Peyer's patch (tissue), 4 donors: ENCODE measurements at regions not wholly inside any gene's neighbourhood (a gene's known extent, or its start where the extent isn't known, plus 50 kb on each side); places are given as distances from the start of the nearest gene placed in this dataset.

Source experiments
- DNase-seq, 3 donors: peaks; one replicate each; pipeline ENCODE4 v3.0.0-alpha.2; 2017 to 2019
- H3K27ac ChIP-seq, 4 donors: fragments of 200-600 bp; sonication (generic); one replicate each; pipeline ENCODE4 v1.5.1; 2016 to 2019
- H3K27me3 ChIP-seq, 2 donors: fragments of 200-600 bp; sonication (generic); one replicate each; pipeline ENCODE4 v1.5.1; 2019
- H3K36me3 ChIP-seq, 3 donors: fragments of 200-600 bp; sonication (generic); one replicate each; pipeline ENCODE4 v1.5.1; 2016 to 2019
- H3K4me1 ChIP-seq, 4 donors: fragments of 200-600 bp; sonication (generic); one replicate each; pipeline ENCODE4 v1.5.1; 2016 to 2019
- H3K4me3 ChIP-seq, 4 donors: fragments of 200-600 bp; sonication (generic); 1 replicate in 3 of 4; 2 replicates in 1 of 4; pipeline ENCODE4 v1.5.1; 2016 to 2019; ENCODE audit warnings: mild to moderate bottlenecking in 1 of 4
- H3K9me3 ChIP-seq, 4 donors: fragments of 200-600 bp; sonication (generic); one replicate each; pipeline ENCODE4 v1.5.1; 2016 to 2019; ENCODE audit warnings: mild to moderate bottlenecking in 1 of 4
- CTCF ChIP-seq, 6 experiments: fragments of 450-650 bp in 4 of 6; fragments of 200-600 bp in 2 of 6; sonication (generic) in 1 of 6; IDR thresholded peaks; one replicate each; pipeline ENCODE4 v1.5.1; 2017 to 2019; ENCODE audit warnings: antibody characterized with exemption in 6 of 6, mild to moderate bottlenecking in 3 of 6, moderate library complexity in 1 of 6
- POLR2A ChIP-seq, 2 donors: fragments of 450-650 bp; IDR thresholded peaks; one replicate each; pipeline ENCODE4 v1.5.1; 2017; ENCODE audit warnings: antibody characterized with exemption in 2 of 2, mild to moderate bottlenecking in 2 of 2, moderate library complexity in 2 of 2

- Histone ChIP-seq H3K27ac (no peak overlapping the region), H3K4me3 (no peak overlapping the region), H3K36me3 (no peaks in the 10 kb centered on the region), H3K27me3 (no peaks in the 10 kb centered on the region), H3K9me3 (no peaks in the 10 kb centered on the region), H3K4me1 (no peaks in the 10 kb centered on the region)
- DNase-seq, result no peak
- TF ChIP-seq POLR2A (IDR thresholded peaks at IDR 0.05), result no peak
- no peak for TF ChIP-seq CTCF (IDR thresholded peaks at IDR 0.05)
These were observed 255.7 kb downstream of the BTG1 start for GRCh38 chr12:91889910-91890309.

DNA sequence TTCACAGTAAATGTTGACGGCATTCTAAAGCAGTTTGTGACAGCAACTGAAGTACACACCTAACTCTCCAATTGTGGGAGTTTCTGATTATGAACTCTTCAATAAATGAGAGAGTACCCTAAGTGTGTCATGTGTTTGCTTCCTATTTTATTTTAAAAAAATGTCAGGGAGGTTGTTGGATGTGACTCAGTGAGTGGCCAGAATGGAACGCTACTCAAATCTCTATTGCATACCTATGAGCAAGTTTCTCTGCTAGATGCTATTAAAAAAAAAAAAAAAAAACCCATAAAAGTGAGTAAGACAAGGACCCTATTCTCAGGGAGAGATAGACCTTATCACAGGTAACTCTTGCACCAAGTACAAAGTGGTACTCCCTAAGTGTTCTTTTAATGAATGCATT lies 256.6 kb downstream of the BTG1 start:
- no peak overlapping the region for H3K4me3 ChIP-seq
- TF ChIP-seq CTCF (IDR thresholded peaks at IDR 0.05) (no peak), POLR2A (IDR thresholded peaks at IDR 0.05) (no peak)
- no peak for DNase-seq
- no peaks in the 10 kb centered on the region for H3K36me3 ChIP-seq
- no peaks in the 10 kb centered on the region for H3K4me1 ChIP-seq
- no peaks in the 10 kb centered on the region for H3K9me3 ChIP-seq
- no peaks in the 10 kb centered on the region for H3K27me3 ChIP-seq
- H3K27ac ChIP-seq, result no peak overlapping the region

DNA sequence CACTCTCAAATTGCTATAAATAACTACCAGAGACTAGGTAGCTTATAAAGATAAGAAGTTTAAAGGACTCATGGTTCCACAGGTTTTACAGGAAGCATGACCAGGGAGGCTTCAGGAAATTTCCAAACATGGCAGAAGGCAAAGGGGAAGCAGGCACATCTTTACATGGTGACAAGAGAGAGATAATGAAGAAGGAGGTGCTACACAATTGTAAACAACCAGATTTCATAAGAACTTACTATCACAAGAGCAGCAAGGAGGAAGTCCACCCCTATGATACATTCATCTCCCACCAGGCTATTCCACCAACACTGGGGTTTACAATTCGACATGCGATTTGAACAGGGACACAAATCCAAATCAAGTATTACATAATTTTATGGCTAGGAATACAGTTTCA lies 257.7 kb downstream of the BTG1 start:
- Histone ChIP-seq H3K9me3 (no peaks in the 10 kb centered on the region), H3K27me3 (no peaks in the 10 kb centered on the region), H3K36me3 (no peaks in the 10 kb centered on the region), H3K4me3 (no peak overlapping the region), H3K27ac (no peak overlapping the region), H3K4me1 (no peaks in the 10 kb centered on the region)
- no peak for TF ChIP-seq POLR2A (IDR thresholded peaks at IDR 0.05)
- no peak for TF ChIP-seq CTCF (IDR thresholded peaks at IDR 0.05)
- no peak for DNase-seq

DNA sequence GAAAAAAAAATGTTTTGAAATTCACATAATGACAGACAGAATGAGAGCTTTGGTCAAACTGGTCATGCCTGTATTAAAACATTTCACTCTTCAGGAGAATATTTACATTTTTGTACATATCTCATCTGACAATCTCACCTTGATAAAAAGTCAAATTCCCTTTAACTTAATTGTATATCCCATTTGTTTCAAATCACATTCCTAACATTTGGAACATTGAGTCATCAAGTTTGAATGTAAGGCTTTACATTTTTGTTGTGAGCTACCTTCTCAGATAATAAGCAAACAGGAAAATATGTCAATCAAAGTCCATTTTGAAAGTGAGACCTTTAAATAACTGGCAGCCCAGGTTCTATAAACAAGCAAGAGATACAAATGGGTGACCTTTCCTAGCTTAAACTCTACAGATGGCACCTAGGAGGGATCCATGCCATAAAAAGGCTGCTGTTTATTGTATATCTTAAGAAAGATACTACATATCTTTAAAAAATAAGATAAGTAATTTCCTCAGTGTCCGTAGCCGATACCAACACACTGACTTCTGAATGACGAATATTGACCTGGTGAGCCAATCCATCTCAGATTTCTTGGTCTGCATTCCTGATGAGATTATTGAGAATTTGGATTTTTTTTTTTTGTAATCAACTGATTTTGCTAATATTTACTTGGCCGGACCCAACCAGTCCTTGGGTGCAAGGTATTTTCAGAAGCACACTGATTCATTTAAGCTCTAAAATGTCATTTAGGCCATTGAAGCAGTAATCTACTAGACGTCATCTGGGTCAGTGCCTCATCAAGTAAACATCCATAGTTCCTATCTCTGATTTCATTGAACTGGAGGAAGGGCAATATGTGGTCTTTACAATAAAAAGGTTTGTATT lies 259.6 kb downstream of the BTG1 start:
- H3K27me3 ChIP-seq, result no peaks in the 10 kb centered on the region
- no peak for DNase-seq
- H3K4me3 ChIP-seq, result no peak overlapping the region
- H3K36me3 ChIP-seq, result no peaks in the 10 kb centered on the region
- TF ChIP-seq CTCF (IDR thresholded peaks at IDR 0.05) (no peak), POLR2A (IDR thresholded peaks at IDR 0.05) (no peak)
- H3K27ac ChIP-seq, result no peak overlapping the region
- H3K4me1 ChIP-seq, result no peaks in the 10 kb centered on the region
- no peaks in the 10 kb centered on the region for H3K9me3 ChIP-seq

DNA sequence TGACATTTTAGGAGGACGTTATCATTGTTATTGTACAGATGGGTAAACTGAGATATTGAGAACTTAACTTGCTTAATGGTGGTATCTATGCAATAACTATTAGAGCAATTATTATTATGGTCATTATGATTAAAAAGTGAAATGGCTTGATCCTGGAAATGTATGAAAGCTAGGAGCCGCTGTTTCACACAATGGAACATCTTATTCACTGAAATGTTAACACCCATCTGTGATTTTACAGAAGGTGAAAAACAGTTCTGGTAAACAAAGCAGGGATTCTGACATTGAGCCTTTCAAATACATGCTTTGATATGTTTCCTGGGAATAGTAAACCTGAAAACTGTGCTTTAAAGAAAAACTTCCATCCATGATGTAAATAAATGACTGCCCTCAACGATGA lies 261.4 kb downstream of the BTG1 start:
- H3K4me1 ChIP-seq, result no peaks in the 10 kb centered on the region
- no peaks in the 10 kb centered on the region for H3K36me3 ChIP-seq
- H3K4me3 ChIP-seq, result no peak overlapping the region
- no peak for DNase-seq
- no peaks in the 10 kb centered on the region for H3K9me3 ChIP-seq
- H3K27ac ChIP-seq, result no peak overlapping the region
- no peak for TF ChIP-seq CTCF (IDR thresholded peaks at IDR 0.05)
- TF ChIP-seq POLR2A (IDR thresholded peaks at IDR 0.05), result no peak
- no peaks in the 10 kb centered on the region for H3K27me3 ChIP-seq
